OCI-LY7 (cell line): ENCODE measurements at regions not wholly inside any gene's neighbourhood (a gene's known extent, or its start where the extent isn't known, plus 50 kb on each side); places are given as distances from the start of the nearest gene placed in this dataset.

Experiments used
- BruUV-seq: library from RNA; stranded (reverse); fragments of 400-500 nt; replicated peaks from 2 replicates; lab custom pipeline; 2021; lab: Mats Ljungman, UMichigan
- CTCF ChIA-PET: fragments of 300-600 bp; sonication (Branson Sonifier 250); formaldehyde crosslinking; loops from one replicate; lab custom pipeline; 2022; ENCODE audit warnings: antibody characterized with exemption; ENCODE audit not compliant: unreplicated experiment; lab: Charles Lee
- POLR2A ChIA-PET: fragments of 300-600 bp; sonication (Branson Sonifier 250); formaldehyde crosslinking; loops from one replicate; lab custom pipeline; 2022; ENCODE audit warnings: antibody characterized with exemption; lab: Charles Lee
- DNase-seq: peaks from one replicate; pipeline ENCODE4 v3.0.0-alpha.2; 2015; ENCODE audit warnings: low spot score
- H2AFZ ChIP-seq: fragments of 200-600 bp; sonication (generic), shearing (Covaris generic); 2 replicates; pipeline ENCODE4 v1.6.1; 2014; ENCODE audit warnings: mild to moderate bottlenecking, antibody characterized with exemption, low read length, moderate library complexity
- H3K27ac ChIP-seq: fragments of 200-600 bp; sonication (generic); 2 replicates; pipeline ENCODE4 v1.5.1; 2014; ENCODE audit warnings: mixed run types, low read depth, mild to moderate bottlenecking, moderate library complexity, low read length, inconsistent platforms; ENCODE audit not compliant: poor library complexity, severe bottlenecking
- H3K36me3 ChIP-seq: fragments of 200-600 bp; sonication (generic); 2 replicates; pipeline ENCODE4 v1.6.1; 2014; ENCODE audit warnings: mild to moderate bottlenecking, antibody characterized with exemption, low read length, moderate library complexity, mixed read lengths; ENCODE audit not compliant: insufficient read depth
- H3K4me1 ChIP-seq: fragments of 200-600 bp; sonication (generic); 2 replicates; pipeline ENCODE4 v1.5.1; 2014; ENCODE audit warnings: mild to moderate bottlenecking, low read length; ENCODE audit not compliant: insufficient read depth, poor library complexity, severe bottlenecking
- H3K4me2 ChIP-seq: fragments of 200-600 bp; sonication (generic); 2 replicates; pipeline ENCODE4 v1.6.1; 2014; ENCODE audit warnings: mild to moderate bottlenecking, low read length
- H3K4me3 ChIP-seq: fragments of 200-600 bp; sonication (generic); 2 replicates; pipeline ENCODE4 v1.5.1; 2014; ENCODE audit warnings: mild to moderate bottlenecking, low read depth, low read length; ENCODE audit not compliant: poor library complexity, severe bottlenecking
- H3K79me2 ChIP-seq: fragments of 200-600 bp; sonication (generic); 2 replicates; pipeline ENCODE4 v1.6.1; 2016; ENCODE audit warnings: low read depth, mild to moderate bottlenecking, low read length, moderate library complexity, mixed read lengths; ENCODE audit not compliant: insufficient read depth
- H3K9me2 ChIP-seq: fragments of 200-600 bp; sonication (generic); 2 replicates; pipeline ENCODE4 v1.6.1; 2016; ENCODE audit warnings: mild to moderate bottlenecking, low read length, mixed read lengths; ENCODE audit not compliant: insufficient read depth
- H3K9me3 ChIP-seq: fragments of 200-600 bp; sonication (generic); 2 replicates; pipeline ENCODE4 v1.6.1; 2014; ENCODE audit warnings: mild to moderate bottlenecking, mixed run types, low read length, mixed read lengths
- H4K20me1 ChIP-seq: fragments of 200-600 bp; sonication (generic); 2 replicates; pipeline ENCODE4 v1.6.1; 2014; ENCODE audit warnings: mild to moderate bottlenecking, antibody characterized with exemption, low read length, moderate library complexity, mixed read lengths; ENCODE audit not compliant: insufficient read depth
- EZH2phosphoT487 ChIP-seq: fragments of 200-600 bp; sonication (generic); IDR thresholded peaks from 2 replicates; pipeline ENCODE4 v1.6.1; 2018; ENCODE audit warnings: low read depth, borderline replicate concordance, mild to moderate bottlenecking, mixed run types, antibody characterized with exemption, low read length, moderate library complexity, mixed read lengths
- intact Hi-C: fragments of 100-400 bp; cut with micrococcal nuclease; formaldehyde crosslinking; loops from one replicate; pipeline ENCODE4 v1.10.0; 2022; ENCODE audit not compliant: unreplicated experiment
- TF ChIP-seq, protein P1 (sequence below): fragments of 200-600 bp; sonication (generic); conservative IDR thresholded peaks from 2 replicates; pipeline ENCODE4 v1.5.1; 2014; ENCODE audit warnings: mild to moderate bottlenecking, antibody characterized with exemption, low read length, moderate library complexity, mixed read lengths

DNA sequence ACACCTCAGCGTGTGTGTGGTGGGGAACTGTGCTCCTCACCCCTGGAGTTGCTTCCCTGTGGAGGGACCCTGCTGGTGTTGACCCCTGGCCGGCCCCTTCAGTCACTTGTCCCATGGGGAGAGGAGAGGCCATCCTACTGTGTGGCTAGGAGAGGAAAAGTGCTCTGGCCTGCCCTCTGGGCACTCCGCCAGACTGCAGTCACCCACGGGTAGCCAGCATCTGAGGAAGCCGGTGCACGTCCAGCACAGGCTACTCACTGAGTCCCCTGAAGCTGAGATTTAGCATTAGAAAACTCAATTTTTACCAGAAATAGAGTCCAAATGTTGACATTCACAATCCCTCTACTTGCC, 211.5 kb upstream of the RAB6C start:
- ChIA-PET POLR2A (no interaction called here), CTCF (no interaction called here)
- H4K20me1 ChIP-seq, result no peaks in the 10 kb centered on the region
- BruUV-seq, result no TSS peak
- no peak overlapping the region for H3K4me3 ChIP-seq
- no peak for TF ChIP-seq EZH2phosphoT487
- TF ChIP-seq, protein P1, sequence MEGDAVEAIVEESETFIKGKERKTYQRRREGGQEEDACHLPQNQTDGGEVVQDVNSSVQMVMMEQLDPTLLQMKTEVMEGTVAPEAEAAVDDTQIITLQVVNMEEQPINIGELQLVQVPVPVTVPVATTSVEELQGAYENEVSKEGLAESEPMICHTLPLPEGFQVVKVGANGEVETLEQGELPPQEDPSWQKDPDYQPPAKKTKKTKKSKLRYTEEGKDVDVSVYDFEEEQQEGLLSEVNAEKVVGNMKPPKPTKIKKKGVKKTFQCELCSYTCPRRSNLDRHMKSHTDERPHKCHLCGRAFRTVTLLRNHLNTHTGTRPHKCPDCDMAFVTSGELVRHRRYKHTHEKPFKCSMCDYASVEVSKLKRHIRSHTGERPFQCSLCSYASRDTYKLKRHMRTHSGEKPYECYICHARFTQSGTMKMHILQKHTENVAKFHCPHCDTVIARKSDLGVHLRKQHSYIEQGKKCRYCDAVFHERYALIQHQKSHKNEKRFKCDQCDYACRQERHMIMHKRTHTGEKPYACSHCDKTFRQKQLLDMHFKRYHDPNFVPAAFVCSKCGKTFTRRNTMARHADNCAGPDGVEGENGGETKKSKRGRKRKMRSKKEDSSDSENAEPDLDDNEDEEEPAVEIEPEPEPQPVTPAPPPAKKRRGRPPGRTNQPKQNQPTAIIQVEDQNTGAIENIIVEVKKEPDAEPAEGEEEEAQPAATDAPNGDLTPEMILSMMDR, result no peak
- H2AFZ ChIP-seq, result no peak overlapping the region
- H3K4me1 ChIP-seq, result no peaks in the 10 kb centered on the region
- H3K27ac ChIP-seq, result no peak overlapping the region
- no peaks in the 10 kb centered on the region for H3K36me3 ChIP-seq
- no peaks in the 10 kb centered on the region for H3K9me3 ChIP-seq
- no peaks in the 10 kb centered on the region for H3K9me2 ChIP-seq
- intact Hi-C loops, result no loop called here
- no peak for DNase-seq
- no peak overlapping the region for H3K4me2 ChIP-seq
- no peaks in the 10 kb centered on the region for H3K79me2 ChIP-seq

DNA sequence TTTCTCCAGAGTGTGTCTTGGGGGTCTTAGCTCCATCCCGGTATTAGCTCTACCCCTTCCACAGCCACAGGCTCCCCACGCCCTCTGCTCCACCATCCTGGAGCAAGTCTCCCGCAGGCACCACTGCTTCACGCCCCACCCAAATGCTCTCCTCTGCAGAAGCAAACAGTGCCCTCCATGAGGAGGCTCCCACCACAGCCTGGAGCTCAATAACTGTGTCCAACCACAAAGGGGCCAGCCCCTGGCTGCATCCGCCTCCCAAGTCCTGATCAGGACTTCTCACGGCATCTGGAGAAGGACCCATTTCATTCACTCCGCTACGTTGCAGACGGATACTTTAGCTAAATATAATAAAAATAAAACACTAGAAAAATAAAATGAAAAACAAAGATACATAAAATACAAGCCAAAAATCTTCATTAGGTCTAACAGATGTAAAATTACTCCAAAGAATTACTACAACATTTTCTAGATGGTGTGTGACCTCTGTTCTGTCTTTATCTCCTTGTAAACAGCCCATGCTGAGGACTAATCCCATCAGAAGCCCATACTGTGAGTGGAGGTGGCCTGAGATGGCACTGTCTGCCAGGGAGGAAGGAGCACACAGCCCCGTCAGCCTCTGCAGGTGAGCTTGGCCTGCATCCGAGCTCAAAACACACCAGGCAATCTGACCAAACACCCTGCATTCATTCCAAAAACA, 210.8 kb upstream of the RAB6C start:
- Histone ChIP-seq H3K4me1 (no peaks in the 10 kb centered on the region), H3K4me2 (no peak overlapping the region), H3K79me2 (no peaks in the 10 kb centered on the region), H4K20me1 (no peaks in the 10 kb centered on the region), H3K9me2 (no peaks in the 10 kb centered on the region), H3K27ac (no peak overlapping the region), H3K4me3 (no peak overlapping the region), H3K9me3 (no peaks in the 10 kb centered on the region), H2AFZ (no peak overlapping the region), H3K36me3 (no peaks in the 10 kb centered on the region)
- TF ChIP-seq EZH2phosphoT487, result no peak
- TF ChIP-seq, protein P1, result no peak
- BruUV-seq, result no TSS peak
- intact Hi-C loops, result no loop called here
- DNase-seq, result no peak
- CTCF ChIA-PET, result no interaction called here
- POLR2A ChIA-PET, result no interaction called here

- H4K20me1 ChIP-seq, result no peaks in the 10 kb centered on the region
- no peaks in the 10 kb centered on the region for H3K36me3 ChIP-seq
- no peaks in the 10 kb centered on the region for H3K9me3 ChIP-seq
- POLR2A ChIA-PET, result no interaction called here
- CTCF ChIA-PET, result no interaction called here
- H2AFZ ChIP-seq, result no peak overlapping the region
- no peaks in the 10 kb centered on the region for H3K79me2 ChIP-seq
- H3K4me3 ChIP-seq, result no peak overlapping the region
- H3K4me2 ChIP-seq, result no peak overlapping the region
- TF ChIP-seq EZH2phosphoT487, result no peak
- TF ChIP-seq, protein P1, result no peak
- no peaks in the 10 kb centered on the region for H3K4me1 ChIP-seq
- DNase-seq, result no peak
- H3K27ac ChIP-seq, result no peak overlapping the region
- intact Hi-C loops, result no loop called here
- no TSS peak for BruUV-seq
- no peaks in the 10 kb centered on the region for H3K9me2 ChIP-seq
These were observed 210.1 kb upstream of the RAB6C start for GRCh38 chr2:129769185-129769991.
